DMS153 (cell line): ENCODE measurements at regions not wholly inside any gene's neighbourhood (a gene's known extent, or its start where the extent isn't known, plus 50 kb on each side); places are given as distances from the start of the nearest gene placed in this dataset.
A peak's percentile ranks its signal among the peaks of the same experiment; 100 is the strongest.

Source experiments
- DNase-seq: peaks from one replicate; lab custom pipeline; 2025; lab: John Stamatoyannopoulos, UW

DNA sequence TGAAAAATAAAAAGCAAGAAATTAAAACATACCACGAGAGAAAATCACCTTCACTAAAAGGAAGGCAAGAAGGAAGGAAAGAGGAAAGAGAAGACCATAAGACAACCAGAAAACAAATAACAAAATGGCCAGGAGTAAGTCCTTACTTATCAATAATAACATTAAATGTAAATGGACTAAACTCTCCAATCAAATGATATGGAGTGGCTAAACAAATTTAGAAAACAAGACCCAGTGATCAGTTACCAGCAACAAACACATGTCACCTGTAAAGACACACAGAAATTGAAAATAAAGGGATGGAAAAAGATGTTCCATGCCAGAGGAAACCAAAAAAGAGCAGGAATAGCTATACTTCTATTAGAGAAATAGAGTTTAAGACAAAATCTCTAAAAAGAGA lies 85.0 kb upstream of the SLC38A4 start:
- DNase-seq: no peak

DNA sequence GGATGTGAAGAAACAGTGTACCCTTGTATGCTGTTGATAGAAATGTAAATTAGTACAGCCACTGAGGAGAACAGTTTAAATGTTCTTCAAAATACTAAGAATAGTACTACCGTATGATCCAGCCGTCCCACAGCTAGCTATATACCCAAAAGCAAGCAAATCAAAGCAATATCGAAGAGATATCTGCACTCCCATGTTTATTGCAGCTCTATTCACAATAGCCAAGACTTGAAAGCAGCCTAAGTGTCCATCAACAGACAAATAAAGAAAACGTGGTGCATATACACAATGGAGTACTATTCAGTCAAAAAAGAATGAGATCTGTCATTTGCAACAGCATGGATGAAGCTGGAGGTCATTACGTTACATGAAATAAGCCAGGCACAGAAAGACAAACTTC lies 88.5 kb upstream of the SLC38A4 start:
- no peak for DNase-seq

DNA sequence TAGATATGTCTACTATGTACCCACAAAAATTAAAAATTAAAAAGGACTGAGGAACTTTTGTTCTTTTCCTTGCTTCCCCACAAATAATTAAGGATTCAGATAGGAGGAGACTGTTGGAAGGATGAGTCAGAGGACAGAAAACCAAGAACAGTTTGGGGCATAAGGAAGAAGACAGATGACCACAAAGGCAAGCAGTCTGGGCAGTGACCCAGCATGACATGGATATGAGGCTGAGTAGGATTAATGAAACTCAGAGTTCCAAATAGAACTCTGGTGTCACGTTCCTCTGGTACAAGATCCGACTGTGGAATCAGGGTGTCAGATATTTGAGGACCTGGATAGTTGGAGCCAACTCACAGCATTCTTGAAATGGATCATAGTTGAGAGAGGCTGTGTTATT lies 89.3 kb upstream of the SLC38A4 start:
- no peak for DNase-seq

DNA sequence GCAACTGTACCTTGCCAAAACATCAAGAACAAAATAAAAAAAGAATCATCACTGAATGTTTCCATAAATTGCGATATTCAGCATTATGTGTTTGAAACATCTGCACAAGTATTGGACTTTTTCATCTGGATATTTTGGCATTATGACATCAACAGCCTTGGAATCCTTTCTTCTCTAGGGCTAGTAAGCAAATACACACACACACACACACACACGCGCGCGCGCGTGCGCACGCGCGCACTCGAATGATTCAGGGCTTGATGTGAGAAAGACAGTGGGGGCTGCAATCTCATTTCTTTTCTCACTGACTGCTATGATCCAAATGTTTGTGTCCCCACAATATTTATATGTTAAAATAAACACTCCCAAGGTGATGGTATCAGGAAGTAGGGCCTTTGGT lies 90.0 kb upstream of the SLC38A4 start:
- DNase-seq: no peak

DNA sequence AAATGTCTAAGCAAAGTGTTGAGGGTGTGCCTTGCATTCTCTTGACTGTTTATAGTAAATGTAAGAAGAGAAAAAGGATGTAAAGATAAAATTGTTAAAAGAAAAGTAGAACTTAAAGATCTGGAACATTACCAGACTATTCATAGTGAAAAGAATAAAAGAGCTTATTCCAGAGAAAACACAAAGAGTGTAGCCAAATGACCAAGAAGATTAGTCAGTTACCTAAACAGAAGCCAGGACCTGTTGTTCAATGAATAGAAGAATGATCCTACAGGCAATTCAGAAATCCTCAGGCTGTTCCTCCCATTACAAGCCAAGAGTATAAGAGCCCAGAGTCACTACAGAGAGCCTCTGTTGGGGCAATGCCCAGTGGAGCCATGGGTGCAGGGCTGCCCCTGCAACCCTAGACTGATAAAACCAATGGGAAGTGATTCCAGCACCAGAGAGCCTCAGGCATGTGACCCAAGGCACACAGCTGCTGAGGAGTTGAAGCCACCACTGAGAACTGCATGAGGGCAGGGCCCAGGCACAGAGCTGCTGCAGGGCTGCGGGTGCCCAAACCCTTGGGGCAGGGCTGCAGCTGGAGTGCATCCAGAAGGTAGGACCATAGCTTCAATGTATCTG lies 91.1 kb upstream of the SLC38A4 start:
- no peak for DNase-seq

DNA sequence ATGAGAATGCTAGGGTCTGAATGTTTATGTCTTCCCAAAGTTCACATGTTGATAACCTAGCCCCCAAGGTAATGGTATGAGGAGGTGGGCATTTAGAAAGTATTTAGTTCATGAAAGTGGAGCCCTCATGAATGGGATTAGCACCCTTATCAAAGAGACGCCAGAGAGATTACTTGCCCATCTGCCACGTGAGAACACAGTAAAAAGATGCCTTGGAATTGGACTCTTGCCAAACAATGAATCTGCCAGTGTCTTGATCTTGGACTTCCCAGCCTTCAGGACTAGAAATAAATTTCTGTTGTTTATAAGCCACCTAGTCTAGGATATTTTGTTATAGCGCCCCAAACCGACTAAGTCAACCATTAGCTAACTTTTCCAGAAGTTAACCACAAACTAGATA lies 92.0 kb upstream of the SLC38A4 start:
- no peak for DNase-seq

DNA sequence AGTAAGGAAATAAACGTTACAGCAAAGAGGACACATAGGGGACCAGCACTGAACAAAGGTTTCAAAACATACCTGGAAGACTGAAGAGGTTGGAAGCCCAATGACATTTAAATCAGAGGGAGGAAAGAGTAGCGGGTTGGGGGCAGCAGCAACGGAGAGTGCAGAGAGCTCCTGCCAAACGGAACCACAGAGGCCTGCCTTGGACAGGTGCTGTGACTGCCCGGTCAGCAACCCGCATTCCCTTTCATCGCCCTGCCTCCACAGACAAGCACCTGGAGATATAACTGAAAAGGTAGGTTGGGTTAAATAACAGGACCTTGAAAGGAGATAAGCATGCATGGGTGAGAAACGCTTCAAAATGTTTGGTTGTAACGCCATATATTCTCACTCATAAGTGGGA lies 92.8 kb upstream of the SLC38A4 start:
- DNase-seq: no peak

DNA sequence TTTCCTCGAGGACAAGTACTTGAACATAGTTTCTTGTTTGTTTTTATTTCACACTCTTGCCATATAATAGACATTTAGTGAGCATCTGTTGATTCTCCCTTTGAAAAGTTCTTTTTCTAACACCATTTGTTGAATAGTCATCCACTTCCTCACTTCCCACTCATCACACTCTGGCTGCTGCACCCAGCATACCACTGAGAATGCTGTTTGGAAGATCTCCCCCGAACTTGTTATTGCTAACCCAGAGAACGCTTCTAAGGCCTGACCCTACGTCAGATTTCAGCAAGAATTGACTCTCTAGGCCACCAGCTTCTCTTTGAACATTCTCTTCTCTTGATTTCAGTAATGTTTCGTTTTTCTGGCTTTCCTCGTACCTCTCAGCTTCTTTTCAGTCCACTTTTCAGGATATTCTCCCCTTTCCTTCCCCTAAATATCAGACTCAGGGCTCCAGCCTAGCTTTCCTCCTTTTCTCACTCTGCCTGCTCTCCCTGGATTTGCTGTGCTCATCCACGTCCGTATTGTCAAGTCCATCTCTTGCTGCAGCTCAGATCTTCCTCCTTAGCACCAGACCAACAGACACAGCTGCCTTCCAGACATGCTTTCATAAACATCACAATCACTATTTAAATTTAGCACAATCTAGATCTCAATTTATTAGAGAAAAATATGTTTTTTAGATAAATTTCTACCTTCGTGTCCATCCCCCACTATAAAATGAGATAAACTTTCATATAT lies 94.0 kb upstream of the SLC38A4 start:
- no peak for DNase-seq

DNA sequence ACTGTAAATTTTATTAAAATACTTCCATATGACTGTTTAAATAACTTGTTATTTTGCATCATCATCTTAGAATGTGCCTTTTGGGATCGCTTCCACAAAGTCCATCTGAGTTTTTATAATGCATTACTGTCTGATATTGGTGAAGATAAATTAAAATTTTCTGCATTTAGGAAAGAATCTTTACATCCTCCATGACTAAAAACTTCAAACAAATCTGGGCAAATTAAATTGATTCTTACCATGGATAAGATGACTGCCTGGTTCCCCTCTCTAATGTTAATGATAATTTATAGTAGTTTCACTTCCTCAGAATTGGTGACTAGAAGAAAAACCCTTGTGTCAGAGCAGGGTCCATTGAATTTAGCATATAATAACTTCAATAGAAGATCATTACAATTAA lies 94.7 kb upstream of the SLC38A4 start:
- DNase-seq: no peak

DNA sequence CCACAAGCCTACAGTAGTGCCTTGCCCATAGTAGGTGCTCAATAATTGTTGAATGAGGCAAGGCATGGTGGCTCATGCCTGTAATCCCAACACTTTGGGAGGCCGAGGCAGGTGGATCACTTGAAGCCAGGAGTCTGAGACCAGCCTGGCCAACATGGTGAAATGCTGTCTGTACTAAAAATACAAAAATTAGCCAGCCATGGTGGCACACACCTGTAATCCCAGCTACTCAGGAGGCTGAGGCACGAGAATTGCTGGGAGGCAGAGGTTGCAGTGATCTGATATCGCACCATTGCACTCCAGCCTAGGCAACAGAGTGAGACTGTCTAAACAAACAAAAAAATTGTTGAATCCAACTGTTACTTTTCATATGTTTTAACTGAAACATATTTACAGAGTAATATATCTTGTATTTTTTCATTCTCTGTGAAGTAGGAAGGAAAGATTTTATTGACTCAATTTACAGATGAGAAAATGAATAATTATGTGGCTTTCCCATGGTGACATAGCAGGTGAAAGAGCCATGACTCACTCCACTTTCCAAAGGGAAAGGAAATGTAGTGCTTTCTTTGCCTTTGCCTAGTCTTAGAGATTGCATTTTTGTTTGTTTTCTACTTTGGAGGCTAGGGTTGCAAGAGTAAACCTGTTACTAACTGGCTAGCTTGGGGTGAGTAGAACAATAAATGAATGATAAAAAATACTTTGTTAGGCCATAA lies 95.4 kb upstream of the SLC38A4 start:
- DNase-seq: no peak

DNA sequence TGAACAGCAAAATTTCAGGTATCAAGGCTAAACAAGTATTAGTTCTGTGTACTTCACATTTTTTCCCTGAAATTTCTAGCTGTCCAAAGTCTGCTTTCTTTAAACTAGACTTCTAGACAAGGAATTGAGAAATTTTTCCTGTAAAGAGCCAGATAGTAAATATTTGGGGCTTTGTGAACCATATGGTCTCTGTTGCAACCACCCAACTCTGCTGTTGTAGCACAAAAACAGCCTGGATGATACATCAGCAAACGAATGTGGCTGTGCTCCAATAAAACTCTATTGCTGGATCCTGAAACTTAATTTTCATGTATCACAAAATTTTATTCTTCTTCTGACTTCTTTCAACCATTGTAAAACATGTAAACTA lies 96.0 kb upstream of the SLC38A4 start:
- DNase-seq: no peak

DNA sequence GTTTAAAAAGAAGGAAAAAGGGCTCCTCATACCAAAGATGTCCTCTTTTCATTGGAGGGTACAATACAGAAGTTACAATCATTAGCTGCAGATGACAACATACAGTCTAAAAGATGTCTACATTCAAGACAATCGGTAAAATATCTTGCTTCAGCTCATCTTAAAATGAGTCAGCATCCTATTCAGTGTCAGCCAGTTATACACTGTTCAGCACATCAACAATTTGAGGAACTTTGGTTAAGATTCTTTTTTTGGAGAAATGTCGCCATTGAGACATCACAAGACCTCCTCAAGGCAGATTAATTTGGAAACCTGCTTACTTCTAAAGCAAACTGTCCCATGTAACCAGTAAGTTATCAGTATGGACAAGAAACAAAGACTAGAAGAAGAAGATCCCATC lies 100.7 kb upstream of the SLC38A4 start:
- DNase-seq: no peak

DNA sequence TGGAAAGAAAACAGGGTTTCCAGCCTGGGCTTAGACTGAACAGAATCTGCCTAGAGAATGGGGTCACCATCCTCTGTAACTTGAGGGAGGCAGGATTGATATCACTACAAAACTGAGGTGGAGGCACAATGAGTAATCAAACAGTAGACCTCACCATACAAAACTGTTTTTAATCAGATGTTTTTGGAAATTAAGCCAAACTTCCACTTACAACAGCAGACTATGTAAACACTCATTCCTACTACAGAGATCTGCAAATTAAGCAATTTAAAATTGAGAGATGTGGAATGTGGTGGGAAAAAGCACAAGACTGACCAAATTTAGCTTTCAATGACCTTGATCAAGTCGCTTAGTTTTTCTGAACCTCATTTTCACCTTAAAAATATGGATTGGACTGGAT lies 104.3 kb upstream of the SLC38A4 start:
- no peak for DNase-seq

DNA sequence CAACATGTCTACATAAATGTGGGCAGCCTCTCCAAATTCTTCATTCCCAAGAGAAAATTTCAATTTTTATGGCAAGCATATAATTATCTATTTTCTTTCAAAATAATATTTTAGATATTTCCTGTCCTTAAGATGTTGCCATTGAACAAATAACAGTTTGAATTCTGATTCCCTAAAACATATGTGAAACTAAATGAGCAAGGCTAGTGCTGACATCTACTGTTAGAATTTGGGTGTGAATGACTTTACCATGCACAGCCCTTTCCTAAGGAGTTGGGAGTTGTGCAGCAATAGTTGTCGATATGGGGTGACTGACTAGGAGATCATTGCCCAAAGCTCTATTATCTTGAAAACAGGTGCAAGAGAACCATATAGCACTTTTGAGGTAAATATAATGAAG lies 108.2 kb upstream of the SLC38A4 start:
- DNase-seq: peak; percentile 21

DNA sequence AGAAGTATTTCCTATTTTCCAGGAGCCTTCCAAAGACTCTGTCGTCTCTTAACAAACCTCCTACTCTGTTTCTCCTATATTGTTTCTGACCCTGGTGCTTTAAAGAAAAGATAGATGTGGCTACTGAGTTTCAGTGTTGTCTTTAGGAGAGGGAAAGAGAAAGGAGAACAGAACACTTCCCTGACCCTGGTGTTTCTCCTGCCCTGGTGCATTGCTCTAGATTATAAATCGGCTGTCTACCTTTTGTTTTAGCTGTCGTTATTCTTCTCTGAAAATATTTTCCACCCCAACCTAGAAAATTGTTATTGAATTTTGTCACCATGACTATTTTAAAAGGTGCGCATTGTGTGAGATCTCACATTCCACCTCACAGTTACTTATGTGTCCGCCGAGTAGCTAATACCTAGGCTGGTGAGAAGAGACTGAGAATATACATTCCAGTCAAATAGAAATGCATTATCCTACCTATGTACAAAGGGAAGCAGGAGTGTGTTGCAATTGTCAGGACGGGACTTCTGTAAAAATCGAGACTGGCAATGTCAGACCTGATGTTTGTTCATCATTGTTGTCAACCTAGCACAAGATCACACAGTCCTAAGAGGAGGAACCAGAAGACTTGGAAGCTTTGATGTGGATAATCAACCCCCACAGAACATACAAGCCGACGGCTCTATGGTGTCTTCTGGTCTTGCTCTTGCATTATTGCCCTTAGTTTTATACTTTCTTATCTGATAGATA lies 108.7 kb upstream of the SLC38A4 start:
- no peak for DNase-seq

DNA sequence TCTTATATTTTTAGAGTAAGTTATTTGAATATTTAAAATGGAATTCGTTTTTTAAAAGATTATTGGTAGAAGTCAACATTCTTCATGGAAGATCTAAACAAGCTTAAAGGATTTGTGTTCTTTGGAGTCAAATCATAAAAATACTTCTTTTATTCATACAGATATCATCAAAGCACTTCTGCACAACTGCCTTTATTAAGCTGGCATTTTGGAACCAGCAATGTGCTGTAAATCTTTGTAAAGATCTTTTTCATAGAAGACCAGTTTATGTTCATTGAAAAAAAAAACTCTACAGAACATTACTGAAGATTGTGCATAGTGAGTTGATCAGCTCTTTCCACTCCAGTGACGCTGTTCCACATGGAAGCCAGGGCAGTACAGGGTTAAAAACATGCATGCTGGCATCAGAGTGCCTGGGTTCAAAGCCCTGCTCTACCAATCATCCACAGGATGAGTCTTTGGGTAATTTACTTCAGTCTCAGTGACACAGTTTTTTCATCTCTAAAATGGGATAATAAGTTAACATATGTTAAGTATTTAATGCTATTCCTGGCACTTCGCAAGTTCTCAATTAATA lies 109.6 kb upstream of the SLC38A4 start:
- no peak for DNase-seq

DNA sequence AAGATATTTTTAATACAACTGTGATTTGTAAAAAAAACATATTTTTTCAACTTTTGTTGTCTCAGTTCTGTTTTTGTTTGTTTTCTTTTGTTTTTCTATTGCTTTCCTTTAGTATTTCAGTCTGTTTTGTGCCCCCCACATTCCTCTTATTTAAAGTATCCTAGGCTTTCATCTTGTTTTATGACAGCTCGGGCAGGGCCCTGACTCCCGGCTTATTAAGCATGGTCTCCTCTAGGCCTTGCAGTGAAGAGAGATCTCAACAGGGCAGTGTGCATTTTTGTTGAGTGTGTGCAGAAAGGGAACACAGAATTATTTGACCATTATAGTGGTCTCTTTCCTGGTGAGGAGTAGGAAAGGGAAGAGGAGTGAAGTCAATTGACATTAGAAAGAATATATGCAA lies 110.2 kb upstream of the SLC38A4 start:
- no peak for DNase-seq

DNA sequence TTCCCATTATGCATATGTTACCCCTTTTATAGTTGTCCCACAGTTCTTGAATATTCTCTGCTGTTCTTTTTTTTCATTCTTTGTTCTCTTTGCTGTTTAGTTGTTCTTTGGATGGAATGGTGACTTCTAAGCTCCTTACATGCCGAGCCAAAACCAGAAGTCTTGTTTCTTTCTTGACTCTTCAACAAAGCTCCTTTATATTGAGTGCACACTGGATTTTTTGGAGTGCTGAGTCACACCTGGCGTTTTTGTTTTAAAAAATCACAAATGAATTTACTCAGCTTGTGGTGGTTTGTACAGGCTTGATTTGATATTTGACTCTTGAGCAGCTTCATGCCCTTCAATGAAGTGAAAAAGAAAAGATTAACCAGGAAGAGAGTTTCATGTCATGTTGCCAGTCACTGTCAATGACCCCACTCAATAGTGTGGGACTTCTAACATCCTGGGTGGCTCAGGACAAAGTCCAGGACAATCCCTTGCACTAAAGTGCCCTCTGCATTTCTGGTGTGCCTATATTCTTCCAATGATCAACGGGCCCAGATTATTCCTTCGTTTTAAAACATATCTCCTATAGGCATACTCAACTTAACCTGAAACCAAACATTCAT lies 112.4 kb upstream of the SLC38A4 start:
- DNase-seq: no peak

DNA sequence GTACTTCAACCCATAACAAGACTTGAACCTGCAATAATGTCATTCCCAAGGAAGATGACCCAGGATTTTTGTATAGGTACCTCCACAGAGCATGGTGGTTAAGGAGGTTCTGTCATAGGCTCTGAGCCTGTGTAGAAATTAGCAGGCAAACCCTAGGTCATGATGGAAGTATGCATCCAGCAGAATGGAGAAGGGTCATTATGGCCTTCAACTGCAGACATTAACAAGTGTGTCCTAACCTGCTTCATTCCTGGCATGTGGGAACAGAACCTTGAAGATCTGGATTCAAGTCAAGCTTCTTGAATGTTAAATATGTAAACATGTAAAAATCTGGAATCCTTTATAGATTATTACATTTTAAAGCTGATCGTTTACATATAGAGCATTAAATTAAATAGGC lies 116.2 kb upstream of the SLC38A4 start:
- no peak for DNase-seq

DNA sequence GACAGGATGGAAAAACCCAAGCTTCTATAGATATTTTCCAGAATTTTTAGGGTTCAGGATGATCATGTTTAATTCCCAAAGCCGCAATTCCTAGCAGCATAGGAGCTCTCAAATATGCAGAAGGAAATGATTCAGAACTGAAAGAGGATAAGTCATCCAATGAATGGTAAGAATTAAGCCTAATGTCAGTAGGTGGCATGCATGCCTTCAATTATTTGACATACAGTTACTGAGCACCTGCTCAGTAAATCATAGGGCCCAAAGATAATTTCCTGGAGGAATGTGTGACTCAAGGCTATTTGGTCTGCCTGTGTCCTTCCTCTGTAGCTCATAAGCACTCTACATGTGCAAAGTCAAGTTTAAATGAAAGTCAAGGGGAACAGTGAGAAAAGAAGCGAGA lies 116.8 kb upstream of the SLC38A4 start:
- no peak for DNase-seq

DNA sequence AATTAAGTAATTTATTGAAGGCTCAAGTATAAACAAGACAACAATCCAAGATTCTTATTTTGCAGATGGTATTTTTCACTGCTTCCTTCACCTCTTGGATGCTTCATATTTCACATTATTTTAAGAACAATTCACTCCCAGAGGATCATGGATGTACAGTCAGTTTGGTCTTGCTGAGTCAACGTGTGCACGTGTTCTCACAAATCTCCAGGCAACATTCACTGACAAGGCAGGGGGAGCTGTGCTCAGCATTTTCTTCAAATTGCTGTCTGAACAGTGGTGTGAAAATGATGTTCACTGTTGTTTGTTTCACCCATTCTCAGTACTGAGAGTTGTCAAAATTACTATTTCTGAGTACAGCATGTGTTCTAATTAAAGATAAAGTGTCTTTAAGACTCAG lies 118.3 kb upstream of the SLC38A4 start:
- DNase-seq: no peak

DNA sequence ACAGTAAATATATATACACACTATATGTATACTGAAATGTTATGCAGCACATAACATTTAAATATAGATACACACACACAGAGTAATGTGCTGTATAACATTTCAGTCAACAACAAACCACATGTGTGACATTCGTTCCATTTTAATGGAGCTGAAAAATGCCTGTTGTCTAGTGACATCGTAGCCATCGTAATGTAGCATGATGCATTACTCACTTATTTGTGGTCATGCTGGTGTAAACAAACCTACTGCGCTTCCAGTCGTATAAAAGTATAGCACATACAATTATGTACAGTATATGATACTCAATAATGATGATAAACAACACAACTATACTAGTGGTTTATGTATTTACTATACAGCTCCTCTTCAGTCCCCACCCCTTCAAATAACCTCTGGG lies 119.0 kb upstream of the SLC38A4 start:
- no peak for DNase-seq
